ENCODE measurements at regions not wholly inside any gene's neighbourhood (a gene's known extent, or its start where the extent isn't known, plus 50 kb on each side); places are given as distances from the start of the nearest gene placed in this dataset.

DNA sequence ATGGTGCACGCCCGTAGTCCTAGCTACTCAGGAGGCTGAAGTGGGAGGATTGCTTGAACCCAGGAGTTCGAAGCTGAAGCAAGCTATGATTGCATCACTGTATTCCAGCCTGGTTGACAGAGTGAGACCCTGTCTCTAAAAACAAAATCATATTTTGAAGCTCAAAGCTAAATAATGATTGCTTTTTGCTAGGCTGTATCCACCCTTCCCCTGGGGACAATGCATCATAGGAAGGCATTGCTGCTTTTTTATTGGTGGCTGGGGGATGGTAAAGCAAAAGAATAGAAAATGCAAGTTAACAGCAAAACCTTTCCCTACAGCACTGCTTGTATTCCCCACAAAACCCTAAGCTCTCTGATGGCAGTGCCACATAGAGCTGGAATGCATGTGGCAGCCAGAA is 107.5 kb upstream of the WAC start:
- Histone ChIP-seq H3K9me3 (replicated peaks; ENCODE audit: low read length) (no peaks in the 10 kb centered on the region), H3K9ac (ENCODE audit: low read depth, low read length) (no peak overlapping the region), H3K4me3 (ENCODE audit: low read length) (no peak overlapping the region), H3K27me3 (ENCODE audit: control insufficient read depth, insufficient read depth, low read length) (peaks cover 40% of the 10 kb centered on the region), H3K4me2 (ENCODE audit: low read length) (no peak overlapping the region), H3K4me1 (ENCODE audit: control insufficient read depth, insufficient read depth, low read length) (no peaks in the 10 kb centered on the region), H3K36me3 (ENCODE audit: insufficient read depth, low read length) (no peaks in the 10 kb centered on the region)

DNA sequence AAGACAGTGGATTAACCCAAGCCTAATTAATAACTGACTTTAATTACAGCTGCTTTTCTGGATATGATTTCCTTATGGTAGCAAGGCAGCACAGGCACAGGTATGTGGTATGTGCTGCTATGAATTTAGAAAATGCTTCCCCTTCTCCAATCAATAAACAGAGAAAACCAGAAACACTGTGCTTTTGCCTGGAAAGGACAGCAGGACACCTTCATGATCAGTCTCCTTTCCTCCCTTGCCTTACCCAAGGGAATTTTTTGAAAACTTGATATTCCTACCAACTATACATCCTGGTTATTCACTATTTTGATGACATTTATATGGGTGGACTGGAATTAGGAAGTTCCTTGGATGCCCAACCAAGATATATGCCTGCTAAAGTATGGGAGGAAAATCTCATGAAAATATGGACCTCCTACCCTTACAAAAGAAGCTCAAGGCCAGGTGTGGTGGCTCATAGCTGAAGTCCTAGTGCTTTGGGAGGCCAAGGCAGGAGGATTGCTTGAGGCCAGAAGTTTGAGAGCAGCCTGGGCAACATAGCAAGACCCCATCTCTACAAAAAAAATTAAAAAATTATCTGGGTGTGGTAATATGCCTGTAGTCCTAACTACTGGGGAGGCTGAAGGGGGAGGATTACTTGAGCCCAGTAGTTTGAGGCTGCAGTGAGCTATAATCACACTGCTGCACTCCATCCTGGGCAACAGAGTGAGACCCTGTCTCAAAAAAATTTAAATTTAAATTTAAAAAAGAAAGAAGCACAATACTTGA is 106.3 kb upstream of the WAC start:
- no peaks in the 10 kb centered on the region for H3K9me3 ChIP-seq (replicated peaks; ENCODE audit: low read length)
- no peaks in the 10 kb centered on the region for H3K4me1 ChIP-seq (ENCODE audit: control insufficient read depth, insufficient read depth, low read length)
- no peaks in the 10 kb centered on the region for H3K36me3 ChIP-seq (ENCODE audit: insufficient read depth, low read length)
- H3K9ac ChIP-seq (ENCODE audit: low read depth, low read length), result no peak overlapping the region
- no peak overlapping the region for H3K4me3 ChIP-seq (ENCODE audit: low read length)
- peaks cover 40% of the 10 kb centered on the region for H3K27me3 ChIP-seq (ENCODE audit: control insufficient read depth, insufficient read depth, low read length)
- no peak overlapping the region for H3K4me2 ChIP-seq (ENCODE audit: low read length)

DNA sequence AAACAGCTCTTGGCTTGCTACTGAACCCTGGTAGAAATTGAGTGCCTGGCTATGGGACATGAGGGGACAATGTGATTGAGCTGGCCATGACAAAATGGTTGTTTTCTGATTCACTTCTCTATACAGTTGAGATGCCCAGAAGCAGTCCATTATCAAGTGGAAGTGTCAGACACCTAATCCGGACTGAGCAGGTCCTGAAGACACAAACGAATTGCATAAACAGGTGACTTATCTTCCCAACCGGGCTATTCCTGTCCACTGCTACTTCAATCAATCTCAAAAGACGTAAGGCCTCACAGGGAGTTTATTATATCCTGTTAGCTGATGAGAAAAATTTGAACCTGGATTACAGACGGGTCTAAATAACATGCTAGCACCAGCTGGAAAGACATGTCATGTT is 105.5 kb upstream of the WAC start:
- H3K36me3 ChIP-seq (ENCODE audit: insufficient read depth, low read length), result no peaks in the 10 kb centered on the region
- no peak overlapping the region for H3K4me2 ChIP-seq (ENCODE audit: low read length)
- peaks cover 40% of the 10 kb centered on the region for H3K27me3 ChIP-seq (ENCODE audit: control insufficient read depth, insufficient read depth, low read length)
- H3K4me1 ChIP-seq (ENCODE audit: control insufficient read depth, insufficient read depth, low read length), result no peaks in the 10 kb centered on the region
- H3K4me3 ChIP-seq (ENCODE audit: low read length), result no peak overlapping the region
- H3K9me3 ChIP-seq (replicated peaks; ENCODE audit: low read length), result no peaks in the 10 kb centered on the region
- no peak overlapping the region for H3K9ac ChIP-seq (ENCODE audit: low read depth, low read length)

DNA sequence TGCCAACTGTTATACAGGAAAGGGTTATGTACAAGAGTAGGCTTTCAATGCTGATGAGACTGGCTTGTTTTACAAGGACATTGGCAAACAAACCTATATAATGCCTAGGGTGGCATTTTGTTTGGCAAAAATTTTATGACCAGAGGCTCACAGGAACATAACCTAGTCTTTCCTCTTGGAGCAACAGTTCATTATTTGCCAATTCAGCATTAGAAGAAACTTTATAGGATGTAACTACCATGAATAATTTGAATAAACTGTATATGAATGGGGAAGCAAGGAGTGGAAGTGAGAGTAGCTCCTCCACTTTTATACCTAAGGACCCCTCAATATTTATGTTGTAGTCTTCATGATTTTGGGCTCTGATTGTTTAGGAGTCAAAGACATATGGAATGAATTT is 103.9 kb upstream of the WAC start:
- H3K4me1 ChIP-seq (ENCODE audit: control insufficient read depth, insufficient read depth, low read length), result no peaks in the 10 kb centered on the region
- no peak overlapping the region for H3K9ac ChIP-seq (ENCODE audit: low read depth, low read length)
- H3K4me3 ChIP-seq (ENCODE audit: low read length), result no peak overlapping the region
- H3K36me3 ChIP-seq (ENCODE audit: insufficient read depth, low read length), result no peaks in the 10 kb centered on the region
- peaks cover 32% of the 10 kb centered on the region for H3K27me3 ChIP-seq (ENCODE audit: control insufficient read depth, insufficient read depth, low read length)
- no peak overlapping the region for H3K4me2 ChIP-seq (ENCODE audit: low read length)
- no peaks in the 10 kb centered on the region for H3K9me3 ChIP-seq (replicated peaks; ENCODE audit: low read length)

DNA sequence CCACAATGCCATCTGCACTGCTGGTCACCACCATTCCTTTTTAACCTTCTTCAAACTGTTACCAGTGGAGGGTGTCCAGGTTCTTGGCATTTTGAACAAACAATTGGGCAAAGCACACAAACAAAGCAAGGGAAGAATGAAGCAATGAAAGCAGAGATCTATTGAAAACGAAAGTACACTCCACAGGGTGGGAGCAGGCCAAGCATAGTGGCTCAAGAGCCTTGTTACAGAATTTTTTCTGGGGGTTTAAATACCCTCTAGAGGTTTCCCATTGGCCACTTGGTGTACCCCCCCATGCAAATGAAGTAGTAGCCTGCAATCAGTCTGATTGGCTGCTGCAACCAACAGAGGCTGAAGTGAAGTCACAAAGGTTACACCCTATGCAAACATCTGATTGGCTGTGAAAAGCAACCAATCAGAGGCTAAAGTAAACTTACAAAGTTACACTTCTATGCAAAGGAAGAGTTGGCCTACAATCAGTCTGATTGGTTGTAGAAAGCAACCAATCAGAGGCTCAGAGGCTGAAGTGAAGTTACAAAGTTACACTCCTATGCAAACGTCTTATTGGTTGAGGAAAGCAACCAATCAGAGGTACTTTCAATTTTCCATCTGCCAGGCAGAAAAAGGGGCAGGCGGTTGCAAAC is 103.2 kb upstream of the WAC start:
- H3K9ac ChIP-seq (ENCODE audit: low read depth, low read length), result no peak overlapping the region
- H3K36me3 ChIP-seq (ENCODE audit: insufficient read depth, low read length), result no peaks in the 10 kb centered on the region
- no peaks in the 10 kb centered on the region for H3K9me3 ChIP-seq (replicated peaks; ENCODE audit: low read length)
- H3K4me2 ChIP-seq (ENCODE audit: low read length), result no peak overlapping the region
- H3K27me3 ChIP-seq (ENCODE audit: control insufficient read depth, insufficient read depth, low read length), result peaks cover 29% of the 10 kb centered on the region
- no peaks in the 10 kb centered on the region for H3K4me1 ChIP-seq (ENCODE audit: control insufficient read depth, insufficient read depth, low read length)
- no peak overlapping the region for H3K4me3 ChIP-seq (ENCODE audit: low read length)

DNA sequence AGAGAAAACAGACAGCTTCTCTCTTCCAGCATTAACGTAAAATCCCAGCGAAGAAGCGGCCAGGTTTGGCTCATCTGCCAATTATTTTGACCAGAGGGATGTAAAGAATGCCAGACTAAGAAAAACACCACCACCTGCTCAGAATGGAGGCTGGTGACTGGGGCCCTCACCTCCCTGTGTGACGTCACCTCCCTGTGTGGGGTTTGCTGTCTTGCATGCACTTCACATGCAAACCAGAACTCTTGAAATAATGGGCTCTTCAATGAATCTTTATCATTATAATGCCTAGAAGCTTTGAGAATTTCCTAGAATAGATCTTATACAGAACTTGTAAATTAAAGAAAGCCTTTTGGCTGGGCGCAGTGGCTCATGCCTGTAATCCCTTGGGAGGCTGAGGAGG is 101.8 kb upstream of the WAC start:
- Histone ChIP-seq H3K36me3 (ENCODE audit: insufficient read depth, low read length) (no peaks in the 10 kb centered on the region), H3K4me1 (ENCODE audit: control insufficient read depth, insufficient read depth, low read length) (no peaks in the 10 kb centered on the region), H3K9me3 (replicated peaks; ENCODE audit: low read length) (no peaks in the 10 kb centered on the region), H3K9ac (ENCODE audit: low read depth, low read length) (no peak overlapping the region), H3K4me2 (ENCODE audit: low read length) (no peak overlapping the region), H3K4me3 (ENCODE audit: low read length) (no peak overlapping the region), H3K27me3 (ENCODE audit: control insufficient read depth, insufficient read depth, low read length) (peaks cover 15% of the 10 kb centered on the region)

DNA sequence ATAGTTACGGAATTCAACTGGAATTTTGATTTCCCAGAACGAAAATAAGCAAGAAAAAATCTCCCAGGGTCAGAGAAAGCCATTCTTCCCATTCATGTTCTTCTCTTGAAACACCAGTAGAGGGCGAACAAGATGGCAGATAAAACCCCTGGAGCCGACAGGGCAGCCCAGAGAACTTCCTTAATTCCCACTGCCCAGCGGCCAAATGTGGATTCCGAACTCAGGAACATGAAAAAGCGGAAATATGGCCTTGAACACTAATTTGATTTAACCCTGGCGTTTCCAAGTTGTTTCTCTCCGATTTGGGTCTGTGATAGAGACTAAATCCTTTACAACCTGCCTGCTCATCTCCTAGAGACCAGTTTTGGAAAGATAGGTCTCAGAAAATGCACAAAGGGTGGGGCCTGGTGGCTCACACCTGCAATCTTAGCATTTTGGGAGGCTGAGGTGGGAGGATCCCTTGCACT is 100.7 kb upstream of the WAC start:
- no peak overlapping the region for H3K9ac ChIP-seq (ENCODE audit: low read depth, low read length)
- H3K9me3 ChIP-seq (replicated peaks; ENCODE audit: low read length), result no peaks in the 10 kb centered on the region
- no peak overlapping the region for H3K4me3 ChIP-seq (ENCODE audit: low read length)

DNA sequence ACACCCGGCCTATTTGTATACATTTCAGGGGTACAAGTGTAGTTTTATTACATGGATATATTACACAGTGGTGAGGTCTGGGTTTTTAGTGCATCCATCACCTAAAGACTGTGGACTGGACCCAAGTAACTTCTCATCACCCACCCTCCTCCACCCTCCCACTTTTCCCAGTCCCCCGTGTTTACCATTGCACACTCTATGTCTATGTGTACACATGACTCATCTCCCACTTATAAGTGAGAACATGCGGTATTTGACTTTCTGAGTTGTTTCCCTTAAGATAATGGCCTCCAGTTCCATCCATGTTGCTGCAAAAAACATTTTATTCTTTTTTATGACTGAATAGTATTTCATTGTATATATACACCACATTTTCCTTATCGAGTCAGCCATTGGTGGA is 98.9 kb upstream of the WAC start:
- H3K4me1 ChIP-seq (ENCODE audit: control insufficient read depth, insufficient read depth, low read length), result no peaks in the 10 kb centered on the region
- H3K4me2 ChIP-seq (ENCODE audit: low read length), result no peak overlapping the region
- peaks cover 16% of the 10 kb centered on the region for H3K27me3 ChIP-seq (ENCODE audit: control insufficient read depth, insufficient read depth, low read length)
- H3K9ac ChIP-seq (ENCODE audit: low read depth, low read length), result no peak overlapping the region
- H3K36me3 ChIP-seq (ENCODE audit: insufficient read depth, low read length), result no peaks in the 10 kb centered on the region
- no peak overlapping the region for H3K4me3 ChIP-seq (ENCODE audit: low read length)
- H3K9me3 ChIP-seq (replicated peaks; ENCODE audit: low read length), result no peaks in the 10 kb centered on the region

More for the DNA sequence above, 100.7 kb upstream of the WAC start:
- no peaks in the 10 kb centered on the region for H3K4me1 ChIP-seq (ENCODE audit: control insufficient read depth, insufficient read depth, low read length)
- H3K27me3 ChIP-seq (ENCODE audit: control insufficient read depth, insufficient read depth, low read length), result peaks cover 14% of the 10 kb centered on the region
- peak overlapping the region; percentile 76 for H3K4me2 ChIP-seq (ENCODE audit: low read length)
- no peaks in the 10 kb centered on the region for H3K36me3 ChIP-seq (ENCODE audit: insufficient read depth, low read length)

DNA sequence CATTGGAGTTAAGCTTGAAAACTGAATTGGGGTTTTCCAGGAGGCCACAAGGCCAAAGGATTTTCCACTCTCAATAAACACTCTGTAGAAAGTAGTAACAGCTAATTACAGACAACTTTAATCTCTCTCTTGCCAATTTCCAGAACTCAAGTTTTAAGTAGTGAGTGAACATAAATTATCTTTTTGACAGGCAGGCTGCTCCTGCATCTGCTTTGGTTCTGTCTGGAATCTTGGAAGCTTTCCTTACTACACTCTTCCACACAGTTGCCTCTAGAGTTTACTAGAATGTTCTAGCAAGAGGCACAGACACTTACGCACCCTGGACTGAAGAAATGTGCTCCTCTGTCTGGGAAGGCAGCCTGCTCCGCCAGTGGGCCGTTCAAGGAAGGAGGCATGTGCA is 90.5 kb upstream of the WAC start:
- peaks cover 31% of the 10 kb centered on the region for H3K27me3 ChIP-seq (ENCODE audit: control insufficient read depth, insufficient read depth, low read length)
- no peak overlapping the region for H3K4me2 ChIP-seq (ENCODE audit: low read length)
- H3K4me3 ChIP-seq (ENCODE audit: low read length), result no peak overlapping the region
- H3K9me3 ChIP-seq (replicated peaks; ENCODE audit: low read length), result no peaks in the 10 kb centered on the region
- no peaks in the 10 kb centered on the region for H3K4me1 ChIP-seq (ENCODE audit: control insufficient read depth, insufficient read depth, low read length)
- no peak overlapping the region for H3K9ac ChIP-seq (ENCODE audit: low read depth, low read length)
- no peaks in the 10 kb centered on the region for H3K36me3 ChIP-seq (ENCODE audit: insufficient read depth, low read length)

DNA sequence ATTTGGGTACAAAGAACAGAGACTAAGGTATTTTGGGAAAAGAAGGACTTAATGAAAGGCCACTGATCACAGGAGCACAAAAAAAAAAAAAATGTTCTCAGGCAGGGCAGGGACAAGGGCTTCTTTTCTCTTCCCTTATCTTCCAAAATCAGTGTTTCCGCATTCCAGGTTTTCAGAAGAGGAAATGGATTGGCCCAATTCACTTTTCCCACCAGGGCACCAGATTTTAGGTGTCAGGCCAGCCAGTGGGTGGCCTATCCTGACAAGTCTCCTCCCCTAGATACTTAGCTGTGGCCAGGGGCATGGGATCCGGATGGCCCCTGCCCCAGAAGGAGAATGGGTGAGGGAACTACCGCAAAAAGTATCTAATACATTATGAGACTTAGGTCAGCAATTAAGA is 88.9 kb upstream of the WAC start:
- no peak overlapping the region for H3K4me2 ChIP-seq (ENCODE audit: low read length)
- peaks cover 25% of the 10 kb centered on the region for H3K27me3 ChIP-seq (ENCODE audit: control insufficient read depth, insufficient read depth, low read length)
- no peaks in the 10 kb centered on the region for H3K9me3 ChIP-seq (replicated peaks; ENCODE audit: low read length)
- no peak overlapping the region for H3K9ac ChIP-seq (ENCODE audit: low read depth, low read length)
- no peaks in the 10 kb centered on the region for H3K4me1 ChIP-seq (ENCODE audit: control insufficient read depth, insufficient read depth, low read length)
- H3K36me3 ChIP-seq (ENCODE audit: insufficient read depth, low read length), result no peaks in the 10 kb centered on the region
- H3K4me3 ChIP-seq (ENCODE audit: low read length), result no peak overlapping the region

DNA sequence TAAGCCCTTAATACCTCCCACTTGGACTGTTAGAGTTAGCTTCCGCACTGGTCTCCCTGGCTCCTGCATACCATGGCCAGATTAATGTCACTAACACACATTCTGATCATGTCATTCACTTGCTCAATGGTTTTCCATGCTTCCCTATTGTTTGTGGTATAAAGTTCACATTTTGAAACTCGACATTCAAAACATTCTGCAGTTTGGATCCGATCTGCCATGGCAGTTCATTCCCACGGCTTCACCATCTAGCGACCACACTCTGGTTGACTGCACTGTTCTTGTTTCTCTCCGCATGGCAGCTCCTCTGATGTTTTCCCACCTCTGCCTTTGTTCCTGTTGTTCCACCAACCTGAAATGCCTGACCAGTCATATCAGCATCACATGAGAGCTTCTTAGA is 87.4 kb upstream of the WAC start:
- H3K4me3 ChIP-seq (ENCODE audit: low read length), result no peak overlapping the region
- H3K36me3 ChIP-seq (ENCODE audit: insufficient read depth, low read length), result no peaks in the 10 kb centered on the region
- H3K27me3 ChIP-seq (ENCODE audit: control insufficient read depth, insufficient read depth, low read length), result peaks cover 28% of the 10 kb centered on the region
- H3K9me3 ChIP-seq (replicated peaks; ENCODE audit: low read length), result no peaks in the 10 kb centered on the region
- H3K4me1 ChIP-seq (ENCODE audit: control insufficient read depth, insufficient read depth, low read length), result no peaks in the 10 kb centered on the region
- H3K4me2 ChIP-seq (ENCODE audit: low read length), result no peak overlapping the region
- no peak overlapping the region for H3K9ac ChIP-seq (ENCODE audit: low read depth, low read length)

DNA sequence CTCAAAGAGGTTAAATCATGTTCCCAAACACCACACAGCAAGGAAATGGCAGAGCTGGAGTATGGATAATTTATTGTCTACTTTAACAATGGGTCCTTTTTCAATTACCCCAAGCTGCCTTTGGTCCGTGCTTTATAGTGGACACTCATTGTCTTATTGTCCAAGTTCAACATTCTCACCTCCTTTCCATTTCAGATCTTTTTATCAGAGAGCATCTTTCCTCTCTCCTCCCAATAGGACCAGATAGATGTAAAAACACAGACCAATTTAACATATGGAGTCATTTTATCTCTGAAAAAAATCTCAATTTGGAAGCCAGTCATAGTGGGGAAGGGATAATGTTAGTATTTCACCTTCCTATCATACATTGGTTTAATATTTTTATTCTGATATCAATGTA is 83.5 kb upstream of the WAC start:
- peaks cover 12% of the 10 kb centered on the region for H3K27me3 ChIP-seq (ENCODE audit: control insufficient read depth, insufficient read depth, low read length)
- no peaks in the 10 kb centered on the region for H3K36me3 ChIP-seq (ENCODE audit: insufficient read depth, low read length)
- no peaks in the 10 kb centered on the region for H3K9me3 ChIP-seq (replicated peaks; ENCODE audit: low read length)
- no peak overlapping the region for H3K9ac ChIP-seq (ENCODE audit: low read depth, low read length)
- no peaks in the 10 kb centered on the region for H3K4me1 ChIP-seq (ENCODE audit: control insufficient read depth, insufficient read depth, low read length)
- H3K4me3 ChIP-seq (ENCODE audit: low read length), result no peak overlapping the region
- no peak overlapping the region for H3K4me2 ChIP-seq (ENCODE audit: low read length)
